Smooth muscle cell (in vitro differentiated cells): ENCODE measurements at regions not wholly inside any gene's neighbourhood (a gene's known extent, or its start where the extent isn't known, plus 50 kb on each side); places are given as distances from the start of the nearest gene placed in this dataset.

ENCODE experiments used
- DNase-seq: peaks from one replicate; lab custom pipeline; 2025; ENCODE audit not compliant: unreplicated experiment; lab: John Stamatoyannopoulos, UW
- H2AFZ ChIP-seq: fragments of 200-600 bp; sonication (generic); 2 replicates; pipeline ENCODE4 v1.6.0; 2016; ENCODE audit warnings: antibody characterized with exemption, low read depth, mild to moderate bottlenecking
- H3F3A ChIP-seq: fragments of 200-600 bp; sonication (generic); 2 replicates; pipeline ENCODE4 v1.6.0; 2017; ENCODE audit warnings: antibody characterized with exemption, low read depth
- H3K27ac ChIP-seq: fragments of 200-600 bp; sonication (generic); 2 replicates; pipeline ENCODE4 v1.5.1; 2016; ENCODE audit warnings: low read depth, mild to moderate bottlenecking
- H3K27me3 ChIP-seq: fragments of 200-600 bp; sonication (generic); 2 replicates; pipeline ENCODE4 v1.6.1; 2016; ENCODE audit warnings: low read depth, mild to moderate bottlenecking
- H3K36me3 ChIP-seq: fragments of 200-600 bp; sonication (generic); 2 replicates; pipeline ENCODE4 v1.5.1; 2016; ENCODE audit warnings: low read depth
- H3K4me1 ChIP-seq: fragments of 200-600 bp; sonication (generic); 2 replicates; pipeline ENCODE4 v1.5.1; 2016; ENCODE audit warnings: low read depth
- H3K4me2 ChIP-seq: fragments of 200-600 bp; sonication (generic); 2 replicates; pipeline ENCODE4 v1.6.0; 2016; ENCODE audit warnings: mild to moderate bottlenecking
- H3K4me3 ChIP-seq: fragments of 200-600 bp; sonication (generic); 2 replicates; pipeline ENCODE4 v1.5.1; 2016; ENCODE audit warnings: mild to moderate bottlenecking
- H3K79me2 ChIP-seq: fragments of 200-600 bp; sonication (generic); 2 replicates; pipeline ENCODE4 v1.6.0; 2016; ENCODE audit warnings: low read depth, mild to moderate bottlenecking
- H3K9ac ChIP-seq: fragments of 200-600 bp; sonication (generic); 2 replicates; pipeline ENCODE4 v1.6.0; 2016; ENCODE audit warnings: low read depth
- H3K9me3 ChIP-seq: fragments of 200-600 bp; sonication (generic); replicated peaks from 2 replicates; pipeline ENCODE4 v1.5.1; 2016; ENCODE audit warnings: low read depth
- H4K20me1 ChIP-seq: fragments of 200-600 bp; sonication (generic); 2 replicates; pipeline ENCODE4 v1.6.0; 2016; ENCODE audit warnings: low read depth
- WGBS: methylation state at CpG from one replicate; pipeline ENCODE4 v1.1.7; 2016; ENCODE audit warnings: low lambda C conversion rate; 5-methylcytosine and 5-hydroxymethylcytosine counted together
- TF ChIP-seq, protein P1 (sequence below): fragments of 200-600 bp; sonication (generic); IDR thresholded peaks from 2 replicates; pipeline ENCODE4 v1.5.1; 2017; ENCODE audit warnings: borderline replicate concordance, mild to moderate bottlenecking, antibody characterized with exemption; ENCODE audit not compliant: insufficient read depth, poor library complexity, severe bottlenecking

DNA sequence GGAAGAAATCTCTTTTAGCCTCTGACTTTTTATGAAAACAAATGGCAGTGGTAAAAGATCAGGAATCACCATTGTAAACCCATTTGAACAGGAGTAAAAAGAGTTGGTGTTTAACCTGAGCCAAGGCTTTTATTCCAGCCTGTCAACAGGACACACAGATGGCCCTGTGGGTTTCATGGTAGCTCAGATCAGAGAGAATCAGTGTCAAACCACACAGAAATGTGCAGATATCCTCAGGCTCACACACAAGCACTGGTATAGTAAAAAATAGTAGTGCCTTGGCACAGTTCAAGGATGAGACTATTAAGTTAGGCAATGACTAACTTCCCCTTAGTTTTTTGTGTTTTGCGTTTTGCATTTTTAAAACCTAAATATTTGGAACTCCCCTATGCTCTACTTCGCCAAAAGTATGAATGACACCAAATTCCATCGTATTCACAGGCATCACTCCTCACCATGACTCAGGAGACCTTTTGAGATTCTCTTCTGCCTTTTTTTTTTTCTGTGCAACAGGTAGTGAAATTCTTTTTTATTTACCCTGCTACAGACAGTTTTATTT is 1200.0 kb downstream of the CDH11 start:
- H3K9ac ChIP-seq = no peak overlapping the region
- no peak for DNase-seq
- H3K27ac ChIP-seq = peak overlapping the region; percentile 54
- WGBS = 75% methylated on average over 3 of the region's 3 CpGs
- no peaks in the 10 kb centered on the region for H3K4me1 ChIP-seq
- H3K4me3 ChIP-seq = no peak overlapping the region
- no peak overlapping the region for H2AFZ ChIP-seq
- no peaks in the 10 kb centered on the region for H3F3A ChIP-seq
- no peaks in the 10 kb centered on the region for H4K20me1 ChIP-seq
- H3K4me2 ChIP-seq = peak overlapping the region; percentile 8
- H3K9me3 ChIP-seq = no peaks in the 10 kb centered on the region
- no peaks in the 10 kb centered on the region for H3K79me2 ChIP-seq
- TF ChIP-seq, protein P1, sequence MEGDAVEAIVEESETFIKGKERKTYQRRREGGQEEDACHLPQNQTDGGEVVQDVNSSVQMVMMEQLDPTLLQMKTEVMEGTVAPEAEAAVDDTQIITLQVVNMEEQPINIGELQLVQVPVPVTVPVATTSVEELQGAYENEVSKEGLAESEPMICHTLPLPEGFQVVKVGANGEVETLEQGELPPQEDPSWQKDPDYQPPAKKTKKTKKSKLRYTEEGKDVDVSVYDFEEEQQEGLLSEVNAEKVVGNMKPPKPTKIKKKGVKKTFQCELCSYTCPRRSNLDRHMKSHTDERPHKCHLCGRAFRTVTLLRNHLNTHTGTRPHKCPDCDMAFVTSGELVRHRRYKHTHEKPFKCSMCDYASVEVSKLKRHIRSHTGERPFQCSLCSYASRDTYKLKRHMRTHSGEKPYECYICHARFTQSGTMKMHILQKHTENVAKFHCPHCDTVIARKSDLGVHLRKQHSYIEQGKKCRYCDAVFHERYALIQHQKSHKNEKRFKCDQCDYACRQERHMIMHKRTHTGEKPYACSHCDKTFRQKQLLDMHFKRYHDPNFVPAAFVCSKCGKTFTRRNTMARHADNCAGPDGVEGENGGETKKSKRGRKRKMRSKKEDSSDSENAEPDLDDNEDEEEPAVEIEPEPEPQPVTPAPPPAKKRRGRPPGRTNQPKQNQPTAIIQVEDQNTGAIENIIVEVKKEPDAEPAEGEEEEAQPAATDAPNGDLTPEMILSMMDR = no peak
- no peaks in the 10 kb centered on the region for H3K36me3 ChIP-seq
- no peaks in the 10 kb centered on the region for H3K27me3 ChIP-seq

DNA sequence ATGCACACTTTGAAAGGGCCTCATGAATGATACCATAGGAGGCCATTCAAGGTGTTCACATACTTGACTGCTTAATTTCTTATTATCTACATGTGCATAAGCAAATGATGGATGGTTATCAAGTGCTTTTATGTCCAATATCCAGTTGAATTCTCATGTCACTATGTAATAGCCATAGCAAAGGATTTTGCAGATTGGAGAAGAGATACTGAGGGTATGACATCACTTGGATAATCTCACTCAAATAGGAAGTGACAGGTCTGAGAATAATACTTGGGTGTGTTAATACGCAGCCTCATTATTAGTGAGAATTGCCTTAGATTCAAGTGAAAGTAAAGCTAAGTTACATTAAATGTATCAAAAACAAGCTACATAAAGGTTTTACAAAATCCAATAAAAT is 1208.6 kb downstream of the CDH11 start:
- Histone ChIP-seq H3K9me3 (no peaks in the 10 kb centered on the region), H3K36me3 (no peaks in the 10 kb centered on the region), H3K79me2 (no peaks in the 10 kb centered on the region), H3K27ac (no peak overlapping the region), H3K9ac (no peak overlapping the region), H3K4me1 (no peaks in the 10 kb centered on the region), H3K27me3 (no peaks in the 10 kb centered on the region), H3F3A (no peaks in the 10 kb centered on the region), H3K4me3 (no peak overlapping the region), H2AFZ (no peak overlapping the region), H3K4me2 (no peak overlapping the region), H4K20me1 (no peaks in the 10 kb centered on the region)
- TF ChIP-seq, protein P1 = no peak
- no peak for DNase-seq
- WGBS = 88% methylated on average over 1 of the region's 1 CpG

DNA sequence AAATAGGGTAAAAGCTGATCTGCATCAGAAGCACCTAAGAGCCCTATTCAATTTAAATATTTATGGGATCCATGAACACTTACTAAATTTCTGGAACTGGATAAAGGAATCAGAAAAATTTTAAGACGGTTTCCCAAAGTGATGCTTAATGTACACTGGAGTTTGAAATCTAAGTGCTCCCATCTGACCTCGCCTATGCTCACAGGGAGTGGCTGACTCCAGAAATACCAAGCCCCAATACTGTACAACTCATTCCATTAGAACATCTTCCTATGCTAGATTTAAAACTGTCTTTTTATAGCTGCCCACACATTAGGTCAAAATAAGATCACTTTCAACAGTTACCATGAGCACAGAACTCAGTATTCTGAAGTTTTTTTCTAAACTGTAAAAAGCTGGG is 1214.6 kb downstream of the CDH11 start:
- Histone ChIP-seq H2AFZ (no peak overlapping the region), H3K9me3 (no peaks in the 10 kb centered on the region), H3K4me1 (no peaks in the 10 kb centered on the region), H4K20me1 (no peaks in the 10 kb centered on the region), H3K27ac (no peak overlapping the region), H3K4me2 (no peak overlapping the region), H3K27me3 (no peaks in the 10 kb centered on the region), H3F3A (no peaks in the 10 kb centered on the region), H3K36me3 (no peaks in the 10 kb centered on the region), H3K9ac (no peak overlapping the region), H3K79me2 (no peaks in the 10 kb centered on the region), H3K4me3 (no peak overlapping the region)
- TF ChIP-seq, protein P1 = no peak
- 90% methylated on average over 2 of the region's 2 CpGs for WGBS
- DNase-seq = no peak

DNA sequence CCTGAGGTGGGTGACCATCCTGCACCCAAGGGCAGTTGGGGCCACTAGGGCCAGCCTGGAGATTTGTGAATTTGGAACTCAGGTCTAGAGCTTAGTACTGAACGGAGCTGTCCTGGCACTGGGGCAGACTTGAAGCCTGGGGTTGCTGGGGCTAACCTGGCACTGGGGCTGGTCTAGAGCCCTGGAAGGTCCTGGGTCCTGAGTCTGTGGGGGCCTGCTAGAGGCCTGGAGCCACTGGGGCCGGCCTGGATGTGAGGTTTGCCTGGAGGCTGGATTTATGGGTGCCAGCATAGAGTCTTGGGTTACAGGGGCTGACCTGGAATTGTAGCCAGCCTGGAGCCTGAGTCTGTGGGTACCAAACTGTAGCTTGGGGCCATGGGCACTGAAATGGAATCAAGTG is 1216.9 kb downstream of the CDH11 start:
- H4K20me1 ChIP-seq = no peaks in the 10 kb centered on the region
- H3F3A ChIP-seq = no peaks in the 10 kb centered on the region
- H3K27me3 ChIP-seq = no peaks in the 10 kb centered on the region
- H3K4me2 ChIP-seq = no peak overlapping the region
- DNase-seq = no peak
- no peaks in the 10 kb centered on the region for H3K9me3 ChIP-seq
- 92% methylated on average over 2 of the region's 2 CpGs for WGBS
- no peak overlapping the region for H2AFZ ChIP-seq
- no peak overlapping the region for H3K27ac ChIP-seq
- H3K4me3 ChIP-seq = no peak overlapping the region
- no peak overlapping the region for H3K9ac ChIP-seq
- no peaks in the 10 kb centered on the region for H3K79me2 ChIP-seq
- no peaks in the 10 kb centered on the region for H3K4me1 ChIP-seq
- no peaks in the 10 kb centered on the region for H3K36me3 ChIP-seq
- TF ChIP-seq, protein P1 = no peak
